GM21515 (cell line): ENCODE measurements at regions not wholly inside any gene's neighbourhood (a gene's known extent, or its start where the extent isn't known, plus 50 kb on each side); places are given as distances from the start of the nearest gene placed in this dataset.

Experiments used
- ATAC-seq: cut with Tn5 transposase; IDR thresholded peaks from one replicate; pipeline ENCODE4 v1.9.1; 2021; ENCODE audit not compliant: unreplicated experiment

GRCh38 chr10:10294184-10294880 is 723.3 kb upstream of the CELF2 start:
- ATAC-seq: no peak

- ATAC-seq: no peak
These were observed 722.7 kb upstream of the CELF2 start for GRCh38 chr10:10294881-10295529.

- ATAC-seq: no peak
These were observed 722.1 kb upstream of the CELF2 start for GRCh38 chr10:10295537-10295936.

- ATAC-seq: no peak
These were observed 715.0 kb upstream of the CELF2 start for GRCh38 chr10:10302689-10303088.

GRCh38 chr10:10307036-10307435 is 710.6 kb upstream of the CELF2 start:
- ATAC-seq: no peak

GRCh38 chr10:10307551-10307950 is 710.1 kb upstream of the CELF2 start:
- no peak for ATAC-seq

GRCh38 chr10:10310498-10310897 is 707.2 kb upstream of the CELF2 start:
- ATAC-seq: no peak

GRCh38 chr10:10311966-10312365 is 705.7 kb upstream of the CELF2 start:
- no peak for ATAC-seq

- ATAC-seq: no peak
These were observed 704.4 kb upstream of the CELF2 start for GRCh38 chr10:10313149-10313835.

GRCh38 chr10:10314626-10315025 is 703.0 kb upstream of the CELF2 start:
- no peak for ATAC-seq

- no peak for ATAC-seq
These were observed 701.7 kb upstream of the CELF2 start for GRCh38 chr10:10315989-10316388.

GRCh38 chr10:10317151-10317550 is 700.5 kb upstream of the CELF2 start:
- ATAC-seq: no peak

- ATAC-seq: no peak
These were observed 698.8 kb upstream of the CELF2 start for GRCh38 chr10:10318856-10319255.

- no peak for ATAC-seq
These were observed 696.7 kb upstream of the CELF2 start for GRCh38 chr10:10320956-10321355.

- no peak for ATAC-seq
These were observed 691.6 kb upstream of the CELF2 start for GRCh38 chr10:10326116-10326515.

- no peak for ATAC-seq
These were observed 689.7 kb upstream of the CELF2 start for GRCh38 chr10:10327934-10328333.

- no peak for ATAC-seq
These were observed 687.3 kb upstream of the CELF2 start for GRCh38 chr10:10330418-10330817.

GRCh38 chr10:10332786-10333185 is 684.9 kb upstream of the CELF2 start:
- ATAC-seq: no peak

GRCh38 chr10:10333622-10334021 is 684.0 kb upstream of the CELF2 start:
- no peak for ATAC-seq

- no peak for ATAC-seq
These were observed 679.3 kb upstream of the CELF2 start for GRCh38 chr10:10338339-10338738.

GRCh38 chr10:10346390-10347150 is 671.1 kb upstream of the CELF2 start:
- ATAC-seq: no peak
